ENCODE measurements at regions not wholly inside any gene's neighbourhood (a gene's known extent, or its start where the extent isn't known, plus 50 kb on each side); places are given as distances from the start of the nearest gene placed in this dataset.
A peak's percentile ranks its signal among the peaks of the same experiment; 100 is the strongest.

DNA sequence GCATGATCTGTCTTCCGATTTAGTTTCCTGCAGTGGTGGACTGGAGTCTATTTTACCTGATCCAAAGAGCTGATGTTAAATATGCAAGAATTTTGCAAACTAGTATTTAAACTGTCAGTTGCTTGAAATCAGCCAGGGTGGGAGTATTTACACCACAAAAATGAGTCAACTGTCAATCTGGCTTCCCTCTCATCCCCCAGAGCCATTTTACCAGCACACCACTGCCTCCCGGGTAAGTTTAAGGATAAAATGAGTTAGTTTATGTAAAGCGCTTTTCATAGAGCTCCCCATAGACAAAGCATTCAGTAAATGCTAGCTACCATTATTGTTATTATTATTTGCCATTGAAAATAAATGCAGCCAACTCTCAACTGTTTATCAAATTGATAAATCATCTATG, 106.3 kb upstream of the FRMD6 start:
- no peaks in the 10 kb centered on the region for H3K27me3 ChIP-seq (ENCODE audit: control insufficient read depth, insufficient read depth, low read length)
- H3K4me3 ChIP-seq (ENCODE audit: low read depth, low read length) = no peak overlapping the region
- TF ChIP-seq, protein P1, sequence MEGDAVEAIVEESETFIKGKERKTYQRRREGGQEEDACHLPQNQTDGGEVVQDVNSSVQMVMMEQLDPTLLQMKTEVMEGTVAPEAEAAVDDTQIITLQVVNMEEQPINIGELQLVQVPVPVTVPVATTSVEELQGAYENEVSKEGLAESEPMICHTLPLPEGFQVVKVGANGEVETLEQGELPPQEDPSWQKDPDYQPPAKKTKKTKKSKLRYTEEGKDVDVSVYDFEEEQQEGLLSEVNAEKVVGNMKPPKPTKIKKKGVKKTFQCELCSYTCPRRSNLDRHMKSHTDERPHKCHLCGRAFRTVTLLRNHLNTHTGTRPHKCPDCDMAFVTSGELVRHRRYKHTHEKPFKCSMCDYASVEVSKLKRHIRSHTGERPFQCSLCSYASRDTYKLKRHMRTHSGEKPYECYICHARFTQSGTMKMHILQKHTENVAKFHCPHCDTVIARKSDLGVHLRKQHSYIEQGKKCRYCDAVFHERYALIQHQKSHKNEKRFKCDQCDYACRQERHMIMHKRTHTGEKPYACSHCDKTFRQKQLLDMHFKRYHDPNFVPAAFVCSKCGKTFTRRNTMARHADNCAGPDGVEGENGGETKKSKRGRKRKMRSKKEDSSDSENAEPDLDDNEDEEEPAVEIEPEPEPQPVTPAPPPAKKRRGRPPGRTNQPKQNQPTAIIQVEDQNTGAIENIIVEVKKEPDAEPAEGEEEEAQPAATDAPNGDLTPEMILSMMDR (IDR thresholded peaks at IDR 0.05; ENCODE audit: insufficient read depth, low read length, poor library complexity, severe bottlenecking) = no peak
- H3K36me3 ChIP-seq (ENCODE audit: control insufficient read depth, insufficient read depth, low read length) = no peaks in the 10 kb centered on the region
- DNase-seq (ENCODE audit: low read depth) = no peak

DNA sequence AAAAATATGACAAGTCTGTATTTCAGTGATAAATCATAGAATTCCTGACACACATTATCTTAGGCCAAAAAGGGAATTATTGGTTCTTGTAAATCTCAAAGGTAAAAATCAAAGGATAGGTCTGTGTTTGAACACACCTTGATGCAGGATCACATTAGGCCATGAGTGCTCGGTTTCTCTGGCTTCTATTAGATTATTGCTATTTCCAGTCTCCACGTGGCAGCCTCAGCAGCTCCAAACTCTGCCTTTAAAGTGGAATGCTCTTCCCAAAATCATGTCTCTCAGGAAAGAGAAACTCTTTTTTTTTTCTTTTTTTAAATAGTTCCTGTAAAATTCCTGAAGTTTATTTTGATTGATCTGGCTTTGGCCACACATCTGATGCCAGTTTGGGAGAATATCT, 105.6 kb upstream of the FRMD6 start:
- H3K36me3 ChIP-seq (ENCODE audit: control insufficient read depth, insufficient read depth, low read length) = no peaks in the 10 kb centered on the region
- no peak overlapping the region for H3K4me3 ChIP-seq (ENCODE audit: low read depth, low read length)
- TF ChIP-seq, protein P1 (IDR thresholded peaks at IDR 0.05; ENCODE audit: insufficient read depth, low read length, poor library complexity, severe bottlenecking) = no peak
- H3K27me3 ChIP-seq (ENCODE audit: control insufficient read depth, insufficient read depth, low read length) = no peaks in the 10 kb centered on the region
- DNase-seq (ENCODE audit: low read depth) = no peak

DNA sequence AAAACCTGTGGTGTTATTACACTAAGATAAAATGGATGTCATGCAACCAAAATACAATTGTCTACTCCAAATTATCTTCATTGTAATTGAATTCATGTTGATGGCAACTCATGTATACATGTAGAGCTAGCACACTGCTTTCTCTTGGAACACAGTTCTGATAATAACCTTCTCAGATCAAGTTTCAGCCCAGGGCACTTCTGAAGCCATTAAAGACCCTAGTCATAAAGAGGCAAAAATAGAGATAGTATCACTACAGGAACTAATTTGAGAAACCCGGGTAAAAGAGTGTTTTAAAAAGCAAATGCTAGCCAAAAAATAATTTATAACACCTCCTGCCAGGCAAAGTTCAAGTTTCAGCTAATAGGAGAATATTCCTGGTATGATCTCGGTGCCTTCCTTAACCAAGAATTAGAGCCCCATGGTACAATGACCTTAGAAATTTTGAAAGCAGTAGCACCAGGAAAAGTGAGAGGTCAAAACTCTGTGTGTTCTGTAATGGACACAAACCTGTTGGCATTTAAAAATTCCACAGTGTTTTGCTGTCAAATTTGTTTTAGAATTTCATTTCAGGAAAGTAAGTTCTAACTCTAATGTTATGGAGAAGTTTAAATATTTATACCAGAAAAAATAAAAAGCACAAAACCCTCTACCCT, 105.0 kb upstream of the FRMD6 start:
- no peak overlapping the region for H3K4me3 ChIP-seq (ENCODE audit: low read depth, low read length)
- no peak for DNase-seq (ENCODE audit: low read depth)
- H3K36me3 ChIP-seq (ENCODE audit: control insufficient read depth, insufficient read depth, low read length) = no peaks in the 10 kb centered on the region
- no peaks in the 10 kb centered on the region for H3K27me3 ChIP-seq (ENCODE audit: control insufficient read depth, insufficient read depth, low read length)
- TF ChIP-seq, protein P1 (IDR thresholded peaks at IDR 0.05; ENCODE audit: insufficient read depth, low read length, poor library complexity, severe bottlenecking) = no peak

DNA sequence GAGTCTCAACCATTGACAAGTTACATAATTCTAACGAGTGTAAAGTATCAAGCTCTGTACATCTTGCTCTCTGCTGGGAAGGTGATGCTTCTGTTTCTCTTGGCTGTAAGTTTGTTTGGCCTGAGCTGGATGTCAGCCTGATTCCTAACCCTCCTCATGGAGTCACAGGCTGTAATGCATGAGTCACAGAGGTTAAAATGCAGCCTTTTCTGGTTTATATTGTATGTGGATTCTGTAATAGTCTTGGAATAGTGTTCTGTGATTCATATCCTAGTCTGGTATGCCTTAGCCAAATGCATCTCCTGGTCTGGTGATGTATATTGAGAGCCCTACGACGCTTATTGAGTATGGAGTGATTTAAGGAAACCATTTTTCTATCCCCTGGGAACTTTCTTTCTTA, 104.5 kb upstream of the FRMD6 start:
- peak; percentile 97 for DNase-seq (ENCODE audit: low read depth)
- H3K27me3 ChIP-seq (ENCODE audit: control insufficient read depth, insufficient read depth, low read length) = no peaks in the 10 kb centered on the region
- no peak overlapping the region for H3K4me3 ChIP-seq (ENCODE audit: low read depth, low read length)
- H3K36me3 ChIP-seq (ENCODE audit: control insufficient read depth, insufficient read depth, low read length) = no peaks in the 10 kb centered on the region
- TF ChIP-seq, protein P1 (IDR thresholded peaks at IDR 0.05; ENCODE audit: insufficient read depth, low read length, poor library complexity, severe bottlenecking) = no peak

DNA sequence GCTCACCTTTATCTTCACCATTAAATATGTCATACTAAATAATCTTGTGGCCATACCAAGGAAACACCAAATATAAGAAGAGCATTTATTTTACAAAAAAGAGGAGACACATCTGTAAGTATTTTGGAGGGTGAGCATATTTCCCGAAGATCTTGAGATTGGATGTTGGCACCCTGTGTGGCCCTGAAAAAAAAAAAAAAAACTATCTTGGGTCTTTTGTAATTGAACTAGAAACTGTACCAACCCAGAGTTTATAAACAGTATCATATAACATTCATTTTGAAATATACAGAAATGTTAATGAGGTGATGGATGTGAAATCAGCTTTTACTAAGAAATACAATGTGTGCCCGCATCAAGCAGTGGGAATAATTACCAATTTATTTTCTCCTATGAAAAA, 104.0 kb upstream of the FRMD6 start:
- TF ChIP-seq, protein P1 (IDR thresholded peaks at IDR 0.05; ENCODE audit: insufficient read depth, low read length, poor library complexity, severe bottlenecking) = no peak
- H3K36me3 ChIP-seq (ENCODE audit: control insufficient read depth, insufficient read depth, low read length) = no peaks in the 10 kb centered on the region
- H3K4me3 ChIP-seq (ENCODE audit: low read depth, low read length) = no peak overlapping the region
- no peak for DNase-seq (ENCODE audit: low read depth)
- no peaks in the 10 kb centered on the region for H3K27me3 ChIP-seq (ENCODE audit: control insufficient read depth, insufficient read depth, low read length)

DNA sequence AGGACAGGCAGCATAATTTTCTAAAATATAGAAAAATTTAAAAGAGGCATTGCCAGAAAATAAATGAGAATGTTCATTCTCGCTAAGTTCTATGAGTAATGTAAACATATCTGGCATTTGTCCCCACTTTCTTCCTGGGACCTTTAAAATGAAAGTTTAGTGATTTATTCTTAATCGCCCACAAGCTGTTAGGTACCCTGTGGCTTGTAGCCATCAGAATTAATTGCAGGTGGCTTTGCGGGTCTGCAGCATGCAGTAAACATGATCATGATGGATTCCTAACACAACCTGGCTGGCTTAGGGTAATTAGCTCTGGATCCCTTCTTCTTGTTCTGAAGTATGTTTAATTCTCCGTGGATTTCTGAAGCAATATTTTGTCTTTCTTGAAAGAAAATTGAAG, 103.5 kb upstream of the FRMD6 start:
- H3K4me3 ChIP-seq (ENCODE audit: low read depth, low read length) = no peak overlapping the region
- no peaks in the 10 kb centered on the region for H3K36me3 ChIP-seq (ENCODE audit: control insufficient read depth, insufficient read depth, low read length)
- H3K27me3 ChIP-seq (ENCODE audit: control insufficient read depth, insufficient read depth, low read length) = no peaks in the 10 kb centered on the region
- TF ChIP-seq, protein P1 (IDR thresholded peaks at IDR 0.05; ENCODE audit: insufficient read depth, low read length, poor library complexity, severe bottlenecking) = no peak
- DNase-seq (ENCODE audit: low read depth) = no peak

Data from kidney epithelial cell (primary cell).